Ovary (tissue), 7 donors: ENCODE measurements at regions not wholly inside any gene's neighbourhood (a gene's known extent, or its start where the extent isn't known, plus 50 kb on each side); places are given as distances from the start of the nearest gene placed in this dataset.

ENCODE experiments used
- DNase-seq, 5 donors: peaks; one replicate each; pipeline ENCODE4 v3.0.0-alpha.2; 2019 to 2020
- H3K27ac ChIP-seq, 2 donors: fragments of 200-600 bp; one replicate each; pipeline versions ENCODE4 v1.5.1 to v1.8.0; 2019 to 2022
- H3K27me3 ChIP-seq: fragments of 200-600 bp; one replicate; pipeline ENCODE4 v1.8.0; 2022
- H3K36me3 ChIP-seq: fragments of 200-600 bp; sonication (generic); one replicate; pipeline ENCODE4 v1.5.1; 2019
- H3K4me1 ChIP-seq: one replicate; pipeline ENCODE4 v1.8.1; 2013; ENCODE audit warnings: mild to moderate bottlenecking, moderate library complexity; ENCODE audit not compliant: insufficient read depth
- H3K4me3 ChIP-seq: fragments of 200-600 bp; sonication (generic); one replicate; pipeline ENCODE4 v1.5.1; 2017
- H3K9me3 ChIP-seq, 2 donors: fragments of 200-600 bp in 1 of 2; sonication (generic) in 1 of 2; one replicate each; pipeline versions ENCODE4 v1.5.1 to v1.8.1; 2013 to 2019; ENCODE audit warnings: mild to moderate bottlenecking in 1 of 2, moderate library complexity in 1 of 2
- CTCF ChIP-seq, 3 donors: fragments of 450-650 bp in 2 of 3; fragments of 200-600 bp in 1 of 3; IDR thresholded peaks; one replicate each; pipeline versions ENCODE4 v1.5.1 to v1.8.0; 2016 to 2022; ENCODE audit warnings: antibody characterized with exemption in 3 of 3, mild to moderate bottlenecking in 1 of 3
- EP300 ChIP-seq: sonication (generic); formaldehyde crosslinking; IDR thresholded peaks from one replicate; pipeline ENCODE4 v1.6.1; 2017; ENCODE audit warnings: antibody characterized with exemption
- POLR2A ChIP-seq: fragments of 450-650 bp; IDR thresholded peaks from one replicate; pipeline ENCODE4 v1.6.1; 2017; ENCODE audit warnings: antibody characterized with exemption, mild to moderate bottlenecking, moderate library complexity
- WGBS, 3 donors: extraction: QIAGEN DNeasy Blood & Tissue Kit in 1 of 3; methylation state at CpG; one replicate each; pipeline versions ENCODE4 v1.1.5 to v1.1.7; 2013 to 2017; 5-methylcytosine and 5-hydroxymethylcytosine counted together
- intact Hi-C, 4 donors: fragments of 100-400 bp; cut with DNase I; formaldehyde crosslinking; loops; one replicate each; pipeline versions ENCODE4 v1.11.0 to v1.15.1; 2022 to 2023
- donor health status: DM: no; HTN: no; CAD: no; lungs with moderate emphysema.
- donor health status: DM: no; HTN: no; CAD: no.
- donor health status: Bipolar disorder and iron deficiency.
- donor health status: DM: no; HTN: no; CAD: no.
- donor health status: DM: yes; HTN: yes; CAD: no.

DNA sequence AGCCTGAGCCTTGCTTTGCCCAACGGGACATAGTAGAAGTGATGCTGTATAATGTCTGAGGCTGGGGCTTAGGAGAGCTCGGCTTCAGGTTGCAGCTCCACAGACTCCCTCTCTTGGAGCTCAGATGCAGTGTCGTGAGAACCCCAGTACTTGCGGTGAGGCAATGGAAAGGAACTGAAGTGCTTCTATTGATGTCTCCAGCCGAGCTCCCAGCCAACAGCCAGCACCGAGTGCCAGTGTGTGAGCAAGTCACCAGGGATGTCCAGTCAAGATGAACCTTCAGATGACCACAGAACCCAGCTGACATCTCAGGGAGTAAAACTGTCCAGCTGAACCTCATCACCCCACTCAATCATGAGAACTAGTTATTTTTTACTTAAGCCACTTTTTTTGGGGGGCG is 268.1 kb downstream of the IRF8 start:
- no peak for TF ChIP-seq POLR2A
- no peak for TF ChIP-seq CTCF (IDR thresholded peaks at IDR 0.05)
- TF ChIP-seq EP300 = no peak
- no peaks in the 10 kb centered on the region for H3K36me3 ChIP-seq
- no peak overlapping the region for H3K4me3 ChIP-seq
- no peak for DNase-seq
- H3K27ac ChIP-seq = no peak overlapping the region
- intact Hi-C loops = no loop called here
- no peaks in the 10 kb centered on the region for H3K4me1 ChIP-seq
- no peaks in the 10 kb centered on the region for H3K27me3 ChIP-seq
- 73 to 87% (median 81%) methylated on average over 7 of the region's 7 CpGs for WGBS, 3 donors
- no peaks in the 10 kb centered on the region for H3K9me3 ChIP-seq

DNA sequence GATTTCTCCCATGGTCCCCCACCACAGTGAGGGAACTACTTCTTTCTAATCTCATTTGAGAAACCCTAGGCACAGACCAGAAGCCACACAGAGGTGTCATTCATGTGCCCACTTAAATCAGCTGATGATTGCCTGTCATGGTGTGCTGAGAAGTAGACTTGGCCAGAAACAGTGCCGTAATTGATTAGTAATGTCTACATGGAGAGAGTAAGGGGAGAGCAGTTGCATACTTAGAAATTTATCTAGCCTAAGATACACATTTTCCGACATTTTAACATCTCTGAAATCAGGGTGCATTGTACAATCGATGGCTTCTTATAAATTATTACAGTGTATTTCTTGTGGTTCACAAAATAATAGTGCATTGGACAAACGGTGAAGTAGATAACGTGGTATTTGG is 271.8 kb downstream of the IRF8 start:
- 72 to 82% (median 75%) methylated on average over 5 of the region's 5 CpGs for WGBS, 3 donors
- Histone ChIP-seq H3K36me3 (no peaks in the 10 kb centered on the region), H3K4me1 (no peaks in the 10 kb centered on the region), H3K27ac (no peak overlapping the region), H3K4me3 (no peak overlapping the region), H3K9me3 (no peaks in the 10 kb centered on the region), H3K27me3 (no peaks in the 10 kb centered on the region)
- DNase-seq = no peak
- TF ChIP-seq POLR2A = no peak
- no peak for TF ChIP-seq CTCF (IDR thresholded peaks at IDR 0.05)
- intact Hi-C loops = no loop called here

- WGBS, 3 donors = 86 to 91% (median 87%) methylated on average over 5 of the region's 5 CpGs
- Histone ChIP-seq H3K27ac (no peak overlapping the region), H3K9me3 (no peaks in the 10 kb centered on the region), H3K27me3 (no peaks in the 10 kb centered on the region), H3K4me1 (no peaks in the 10 kb centered on the region), H3K4me3 (no peak overlapping the region), H3K36me3 (no peaks in the 10 kb centered on the region)
- DNase-seq = no peak
- intact Hi-C loops = no loop called here
- no peak for TF ChIP-seq POLR2A
- TF ChIP-seq CTCF (IDR thresholded peaks at IDR 0.05) = no peak
- TF ChIP-seq EP300 = no peak
Observed at GRCh38 chr16:86171329-86171728, 272.4 kb downstream of the IRF8 start.

- TF ChIP-seq EP300 = no peak
- no peak for TF ChIP-seq POLR2A
- Histone ChIP-seq H3K4me3 (no peak overlapping the region), H3K4me1 (no peaks in the 10 kb centered on the region), H3K27me3 (no peaks in the 10 kb centered on the region), H3K27ac (no peak overlapping the region), H3K36me3 (no peaks in the 10 kb centered on the region), H3K9me3 (no peaks in the 10 kb centered on the region)
- intact Hi-C loops = no loop called here
- 60 to 64% (median 62%) methylated on average over 3 of the region's 3 CpGs for WGBS, 3 donors
- DNase-seq = no peak
Observed at GRCh38 chr16:86175816-86176215, 276.9 kb downstream of the IRF8 start.

DNA sequence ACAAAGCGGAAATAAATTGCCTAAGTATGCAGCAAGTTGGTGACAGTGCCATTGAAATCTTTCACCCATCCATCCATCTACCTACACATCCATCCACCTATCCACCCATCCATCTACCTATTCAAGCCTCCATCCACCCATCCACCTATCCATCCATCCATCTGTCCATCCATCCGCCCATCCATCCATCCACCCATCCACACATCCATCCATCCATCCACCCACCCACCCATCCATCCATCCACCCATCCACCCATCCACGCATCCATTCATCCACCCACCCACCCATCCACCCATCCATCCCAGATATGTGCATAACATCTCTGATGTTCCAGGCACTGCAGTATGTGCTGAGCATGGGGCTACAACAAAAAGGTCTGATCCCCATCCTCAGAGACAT is 277.5 kb downstream of the IRF8 start:
- DNase-seq = no peak
- Histone ChIP-seq H3K36me3 (no peaks in the 10 kb centered on the region), H3K27me3 (no peaks in the 10 kb centered on the region), H3K4me3 (no peak overlapping the region), H3K9me3 (no peaks in the 10 kb centered on the region), H3K27ac (no peak overlapping the region), H3K4me1 (no peaks in the 10 kb centered on the region)
- TF ChIP-seq POLR2A (no peak), EP300 (no peak), CTCF (IDR thresholded peaks at IDR 0.05) (no peak)
- WGBS, 3 donors = 87 to 89% (median 87%) methylated on average over 3 of the region's 3 CpGs
- intact Hi-C loops = no loop called here
